HG03060 (cell line): ENCODE measurements at regions not wholly inside any gene's neighbourhood (a gene's known extent, or its start where the extent isn't known, plus 50 kb on each side); places are given as distances from the start of the nearest gene placed in this dataset.

Experiments
- ATAC-seq: cut with Tn5 transposase; IDR thresholded peaks from one replicate; pipeline ENCODE4 v1.9.1; 2021; ENCODE audit warnings: low read depth, moderate number of reproducible peaks; ENCODE audit not compliant: unreplicated experiment

DNA sequence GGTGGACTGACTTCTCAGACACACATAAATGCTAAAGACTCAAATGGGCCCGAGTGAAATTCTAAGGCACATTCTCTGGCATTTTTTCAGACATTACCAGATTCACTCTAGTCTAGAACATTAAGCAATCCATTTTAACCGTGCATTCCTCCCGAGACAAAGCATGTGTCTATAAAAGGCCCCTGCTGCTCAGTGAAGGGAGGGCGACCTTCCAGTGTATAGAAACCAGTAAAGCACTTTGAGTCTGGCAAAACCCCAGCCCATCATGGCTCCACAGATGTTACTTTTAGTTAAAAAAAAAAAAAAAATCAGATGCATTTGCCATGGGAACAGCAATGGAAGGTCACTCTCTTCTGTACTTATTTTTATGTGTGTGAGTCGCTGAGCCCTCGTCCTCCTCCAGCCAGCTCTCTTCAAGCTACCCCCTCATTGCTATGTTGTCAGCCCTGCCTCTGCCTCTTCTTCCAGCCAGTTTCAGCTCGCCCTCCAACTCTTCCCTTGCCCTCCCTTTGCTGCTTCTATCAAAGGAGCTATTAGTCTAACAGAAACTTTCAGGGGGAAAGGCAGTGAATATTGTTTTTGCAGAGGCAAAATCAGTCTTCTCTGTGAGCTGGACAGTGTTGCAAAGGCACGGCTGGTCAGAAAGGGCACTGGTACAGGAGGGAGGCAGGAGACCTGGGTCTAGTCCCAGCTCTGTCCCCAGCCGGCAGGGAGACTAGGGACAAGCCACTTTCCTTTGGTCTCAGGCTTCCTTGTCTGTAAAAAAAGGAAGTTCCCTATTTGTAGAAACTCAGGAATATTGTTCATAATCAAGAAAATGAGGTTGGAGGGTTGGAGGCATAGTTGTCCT lies 644.2 kb downstream of the ZNF674 start:
- no peak for ATAC-seq

DNA sequence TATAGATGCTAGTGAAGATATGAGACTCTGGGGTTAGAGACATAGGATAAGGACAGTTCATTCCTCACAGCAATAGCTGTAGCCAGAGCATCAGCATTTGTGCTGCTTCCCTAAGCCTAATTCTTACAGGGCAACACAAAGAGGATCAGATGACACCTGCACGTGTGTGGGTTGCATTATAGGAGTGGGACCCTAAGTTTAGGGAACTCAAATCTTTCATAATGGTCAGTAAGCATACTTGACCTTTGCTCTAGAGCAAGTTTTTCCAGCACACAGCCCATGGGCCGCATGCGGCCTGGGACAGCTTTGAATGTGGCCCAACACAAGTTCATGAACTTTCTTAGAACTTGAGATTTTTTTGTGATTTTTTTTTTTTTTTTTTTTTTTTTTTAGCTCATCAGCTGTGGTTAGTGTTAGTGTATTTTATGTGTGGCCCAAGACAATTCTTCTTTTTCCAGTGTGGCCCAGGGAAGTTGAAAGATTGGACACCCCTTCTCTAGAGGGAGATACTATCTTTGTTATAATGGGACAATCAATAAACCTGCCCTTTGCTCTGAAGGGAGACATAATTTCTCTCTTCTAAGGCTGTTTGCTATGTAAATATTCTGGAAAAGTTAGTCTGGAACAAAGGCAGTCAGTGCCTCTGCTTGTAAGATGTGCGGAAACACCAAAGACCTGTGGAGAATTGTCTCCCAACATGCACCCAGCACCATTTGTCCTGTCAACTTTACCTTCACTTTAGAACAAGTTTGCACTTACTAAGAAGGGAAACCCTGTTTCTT lies 650.2 kb downstream of the ZNF674 start:
- no peak for ATAC-seq

DNA sequence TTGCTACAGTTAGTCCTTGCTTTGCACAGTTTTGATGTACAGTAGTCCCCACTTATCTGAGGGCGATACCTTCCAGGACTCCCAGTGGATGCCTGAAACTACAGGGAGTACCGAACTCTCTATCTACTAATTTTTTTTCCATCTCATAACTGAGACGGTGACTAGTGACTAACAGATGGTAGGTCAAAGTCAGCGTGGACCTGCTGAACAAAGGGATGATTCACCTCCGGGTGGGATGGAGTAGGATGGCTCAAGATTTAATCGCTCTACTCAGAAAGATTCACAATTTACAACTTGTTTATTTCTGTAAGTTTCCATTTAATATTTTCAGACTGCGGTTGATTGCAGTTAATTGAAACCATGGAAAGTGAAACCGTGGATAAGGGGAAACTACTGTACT lies 655.8 kb downstream of the ZNF674 start:
- ATAC-seq, result no peak

DNA sequence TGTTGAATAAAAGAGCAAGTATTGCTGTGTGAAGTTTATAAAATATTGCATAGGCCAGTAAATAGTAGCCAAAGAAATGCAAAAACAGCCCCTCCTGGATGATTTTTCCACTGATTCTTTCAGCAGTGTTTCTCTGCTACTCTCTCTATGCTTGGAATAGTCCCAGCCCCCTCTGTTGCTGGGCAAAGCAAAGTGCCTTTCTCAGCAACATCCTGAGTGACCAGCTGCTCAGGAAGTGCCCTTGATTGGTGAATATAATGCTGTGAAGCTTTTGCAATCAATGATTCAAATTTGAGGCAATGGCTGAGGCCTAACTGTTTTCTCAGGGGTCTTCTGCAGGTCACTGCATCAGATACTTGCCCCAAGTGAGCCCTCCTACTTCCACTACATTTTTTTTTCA lies 656.7 kb downstream of the ZNF674 start:
- no peak for ATAC-seq

DNA sequence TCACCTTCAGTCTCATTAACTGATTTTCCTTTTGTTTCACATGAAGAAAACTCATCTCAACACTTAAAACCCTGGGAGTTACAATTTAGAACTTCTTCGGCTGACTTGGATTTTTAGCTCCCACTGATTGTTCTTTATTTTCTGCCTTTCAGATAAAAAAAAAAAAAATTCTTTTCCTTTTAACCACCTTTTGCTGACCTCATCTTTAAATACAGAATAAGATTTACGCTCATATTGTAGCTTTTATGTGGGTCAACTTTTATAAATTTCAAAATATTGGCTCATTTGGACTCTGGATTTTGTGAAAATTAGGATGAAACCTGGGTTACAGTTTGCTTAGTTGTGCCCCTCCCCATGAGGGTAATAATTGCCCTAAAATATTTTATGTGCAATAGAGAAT lies 659.3 kb downstream of the ZNF674 start:
- no peak for ATAC-seq

DNA sequence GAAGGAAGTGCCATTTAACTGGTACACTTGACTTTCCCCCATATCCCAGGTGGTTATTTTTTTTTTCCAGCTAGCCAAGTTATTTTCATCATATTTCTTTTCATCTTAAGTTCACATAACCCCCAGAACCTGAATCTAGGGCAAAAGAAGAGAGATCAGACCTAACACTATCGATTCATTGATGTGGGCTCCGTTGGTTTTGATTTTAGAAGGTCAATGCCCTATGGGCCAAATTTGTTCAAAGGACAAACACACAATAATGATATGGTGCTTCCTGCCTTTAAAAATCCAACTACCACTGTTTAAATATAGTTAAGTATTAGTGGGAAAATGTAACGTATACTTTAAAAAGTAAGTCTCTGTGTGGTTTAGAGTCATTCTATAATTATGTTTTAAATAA lies 665.7 kb downstream of the ZNF674 start:
- no peak for ATAC-seq

DNA sequence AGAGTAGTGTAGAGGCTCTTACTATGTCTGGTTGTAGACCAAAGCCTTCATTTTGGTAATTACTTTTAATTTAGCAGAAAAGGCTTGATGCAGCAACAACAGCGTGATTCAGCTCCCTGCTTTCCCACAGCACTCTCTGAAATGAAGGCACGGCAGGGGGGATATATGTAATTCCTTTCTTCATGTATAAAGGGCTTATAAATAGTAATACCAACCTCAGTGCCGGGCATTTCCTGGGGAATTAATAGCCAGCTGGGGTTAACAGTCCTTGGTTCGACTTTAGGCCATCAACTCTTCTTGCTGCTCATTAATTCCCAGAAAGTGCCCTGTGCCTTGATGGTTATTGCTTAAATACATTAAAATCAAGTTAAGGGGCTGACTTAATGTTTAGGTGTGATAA lies 669.0 kb downstream of the ZNF674 start:
- no peak for ATAC-seq

DNA sequence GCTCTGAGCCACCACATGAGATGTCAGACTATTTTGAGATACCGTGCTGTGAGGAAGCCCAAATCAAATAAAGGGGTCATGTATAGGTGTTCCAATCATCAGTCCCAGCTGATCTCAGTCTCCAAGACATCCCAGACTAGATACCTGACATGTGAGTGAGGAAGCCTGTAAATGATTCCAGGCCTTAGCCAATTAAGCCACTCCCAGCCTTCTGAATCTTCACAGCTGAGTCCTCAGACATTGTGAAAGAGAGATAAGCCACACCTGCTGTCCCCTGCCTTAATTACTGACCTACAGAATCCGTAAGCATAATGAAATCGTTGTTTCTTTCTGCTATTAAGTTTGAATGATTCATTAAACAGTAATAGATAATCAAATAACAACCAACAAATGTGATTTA lies 671.4 kb downstream of the ZNF674 start:
- ATAC-seq, result no peak

DNA sequence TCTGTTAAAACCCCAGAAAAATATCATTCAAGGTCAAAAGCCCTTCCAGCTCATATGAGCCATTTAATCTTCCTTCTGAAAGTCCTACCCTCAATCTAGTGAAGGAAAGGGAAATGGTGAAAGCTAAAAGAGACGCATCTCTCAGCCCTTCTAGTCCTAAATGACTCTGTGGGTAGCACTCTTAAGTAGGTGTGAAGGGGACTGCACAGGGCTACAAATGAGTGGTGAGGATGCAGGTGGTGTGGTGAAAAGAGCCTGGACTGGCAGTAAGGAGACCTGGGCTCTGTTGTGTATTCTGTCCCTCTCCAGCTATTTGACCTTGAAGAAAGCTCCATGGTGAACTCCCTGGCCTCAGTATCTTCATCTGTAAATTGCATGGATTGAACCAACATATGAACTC lies 671.8 kb upstream of the DIPK2B start:
- ATAC-seq, result no peak

DNA sequence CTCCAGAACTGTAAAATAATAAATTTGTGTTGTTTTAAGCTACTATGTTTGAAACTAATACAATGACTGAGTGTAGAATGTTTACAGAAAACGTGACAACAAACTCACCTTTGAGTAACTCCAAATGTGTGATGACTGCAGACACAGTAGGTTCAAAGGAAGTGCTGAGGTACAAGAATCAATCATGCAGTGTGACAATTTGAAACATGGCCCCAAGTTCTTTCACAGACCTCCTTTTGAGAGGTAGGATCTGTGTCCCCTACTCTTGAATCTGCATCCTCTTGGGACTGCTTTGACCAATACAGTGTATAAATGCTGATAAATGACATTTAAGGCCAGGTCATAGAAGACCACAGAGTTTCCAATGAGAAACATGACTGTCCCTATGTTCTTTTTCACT lies 667.7 kb upstream of the DIPK2B start:
- no peak for ATAC-seq

DNA sequence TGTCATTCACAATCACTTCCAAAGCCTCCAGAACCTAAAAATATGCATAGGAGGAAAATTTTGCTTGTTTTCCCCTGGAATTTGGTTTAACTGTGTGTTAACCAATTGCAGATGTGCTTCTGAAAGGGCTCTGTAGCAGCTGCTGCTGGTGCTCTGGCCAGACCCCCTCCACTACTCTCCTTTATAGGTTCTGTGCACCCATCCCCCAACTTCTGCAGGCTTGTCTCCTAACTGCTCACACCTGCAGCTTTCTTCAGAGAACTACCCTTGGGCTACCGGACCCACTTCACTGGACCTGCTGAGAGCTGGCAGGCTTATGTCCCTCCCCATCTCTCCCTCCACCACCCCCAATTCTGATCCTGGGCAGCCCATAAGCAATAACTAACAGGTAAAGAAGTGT lies 662.1 kb upstream of the DIPK2B start:
- no peak for ATAC-seq

DNA sequence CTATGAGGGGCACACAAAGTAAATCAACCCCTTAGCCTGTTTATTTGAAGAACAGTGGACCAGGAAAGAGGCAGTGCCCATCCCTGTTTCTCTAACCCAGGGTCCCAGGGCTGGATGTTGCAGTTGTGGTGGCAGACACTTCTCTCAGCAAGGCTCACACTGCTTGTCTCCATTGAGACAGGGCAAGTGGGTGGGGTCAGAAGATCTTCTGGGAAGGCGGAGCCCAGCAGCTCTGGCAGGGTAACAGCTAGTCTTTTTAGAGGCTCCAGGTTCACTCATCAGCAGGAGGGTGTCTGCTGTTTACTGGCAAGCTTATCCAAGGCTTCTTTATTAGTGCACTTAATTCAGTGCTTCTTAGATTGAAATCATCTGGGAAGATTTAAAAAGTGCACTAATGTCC lies 659.8 kb upstream of the DIPK2B start:
- no peak for ATAC-seq

DNA sequence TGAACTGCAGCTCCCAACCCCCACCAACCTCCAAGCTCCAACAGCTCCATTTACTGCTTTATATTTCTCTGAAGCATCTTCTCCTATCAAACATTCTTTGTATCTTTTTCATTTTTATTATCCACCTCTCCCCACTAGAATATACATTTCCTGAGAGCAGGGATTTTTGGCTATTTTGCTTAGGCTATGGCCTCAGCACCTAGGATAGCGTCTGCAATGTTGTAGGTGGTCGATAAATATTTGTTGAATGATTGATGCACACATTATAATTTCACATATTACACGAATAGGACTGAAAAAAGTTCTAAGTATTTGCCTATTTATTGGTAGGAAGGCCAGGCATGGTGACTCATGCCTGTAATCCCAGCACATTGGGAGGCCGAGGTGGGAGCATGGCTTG lies 658.7 kb upstream of the DIPK2B start:
- ATAC-seq, result no peak

DNA sequence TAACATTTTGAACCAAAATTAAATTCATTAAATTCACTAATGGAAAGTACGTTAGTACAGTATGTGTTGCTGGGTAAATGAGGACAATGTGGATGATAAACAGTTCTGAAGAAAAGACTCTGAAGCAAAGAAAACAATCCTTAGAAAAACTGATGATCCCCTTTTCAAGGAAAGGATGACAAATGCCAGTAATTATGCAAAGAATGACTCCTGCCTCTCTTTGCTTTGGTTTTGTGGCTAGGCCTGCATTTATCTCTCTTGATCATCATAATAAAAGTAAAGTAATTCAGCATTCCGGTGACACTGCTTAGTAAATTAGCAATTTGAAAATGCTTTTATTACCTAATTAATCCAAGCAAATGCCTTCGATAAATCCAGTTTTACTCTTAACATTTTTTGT lies 652.2 kb upstream of the DIPK2B start:
- no peak for ATAC-seq

DNA sequence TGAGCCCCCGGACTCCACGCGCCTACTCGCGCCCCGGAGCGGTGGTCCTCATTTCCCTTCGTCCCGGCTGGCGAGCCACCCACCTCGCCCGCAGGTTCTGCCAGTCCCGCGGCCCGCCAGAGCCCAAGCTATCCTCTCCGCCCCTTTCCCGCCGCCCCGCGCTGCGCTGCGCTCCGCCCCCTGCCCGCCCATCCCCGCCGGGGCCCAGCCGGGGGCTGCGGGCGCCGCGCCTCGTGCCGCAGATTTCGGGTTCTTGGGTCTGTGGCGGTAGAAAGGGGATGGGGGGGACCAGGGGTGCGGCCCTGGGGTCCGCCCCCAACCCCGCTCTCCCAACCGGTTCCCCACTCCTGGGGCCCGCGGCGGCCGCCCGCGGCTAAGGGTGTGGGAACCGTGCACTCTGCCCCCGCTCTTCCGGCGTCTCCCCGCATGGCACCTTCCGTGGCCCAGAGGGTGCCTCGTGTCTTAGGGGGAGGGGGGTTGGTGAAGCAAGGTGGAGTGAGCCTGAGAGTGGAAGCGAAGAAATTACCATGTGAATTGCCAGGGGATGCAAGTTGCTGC lies 650.8 kb upstream of the DIPK2B start:
- ATAC-seq, result no peak

DNA sequence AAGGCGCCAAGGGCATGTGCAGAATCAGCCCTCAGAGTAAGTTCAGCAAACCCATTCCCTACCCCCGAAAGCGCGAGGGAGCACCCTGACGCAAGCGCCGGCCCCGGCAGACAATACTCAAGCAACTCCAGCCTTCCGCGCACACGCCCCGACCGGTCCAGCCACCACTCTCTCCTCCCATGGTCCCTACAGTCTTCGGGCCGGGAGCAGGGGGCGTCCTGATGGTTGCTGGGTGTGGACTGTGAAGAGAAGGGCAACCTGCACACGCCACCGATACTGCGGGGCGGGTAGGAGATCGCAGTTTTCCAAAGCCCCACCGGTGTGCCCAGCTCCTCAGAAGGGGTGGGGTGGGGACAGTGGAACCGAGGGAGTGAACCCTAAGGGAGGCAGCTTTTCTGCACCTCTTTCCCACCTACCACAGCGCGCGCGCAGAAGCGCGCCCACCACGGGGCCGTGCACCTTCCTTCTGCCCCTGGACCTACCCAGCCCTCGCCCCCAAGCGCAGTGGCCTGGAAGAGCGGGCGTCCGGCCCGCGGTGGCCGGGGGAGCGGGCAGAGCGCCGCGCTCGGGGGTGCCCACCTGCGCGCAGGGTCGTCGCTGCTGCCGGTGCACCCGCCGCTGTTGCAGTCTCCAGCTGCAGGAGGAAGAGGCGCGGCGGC lies 650.2 kb upstream of the DIPK2B start:
- no peak for ATAC-seq

DNA sequence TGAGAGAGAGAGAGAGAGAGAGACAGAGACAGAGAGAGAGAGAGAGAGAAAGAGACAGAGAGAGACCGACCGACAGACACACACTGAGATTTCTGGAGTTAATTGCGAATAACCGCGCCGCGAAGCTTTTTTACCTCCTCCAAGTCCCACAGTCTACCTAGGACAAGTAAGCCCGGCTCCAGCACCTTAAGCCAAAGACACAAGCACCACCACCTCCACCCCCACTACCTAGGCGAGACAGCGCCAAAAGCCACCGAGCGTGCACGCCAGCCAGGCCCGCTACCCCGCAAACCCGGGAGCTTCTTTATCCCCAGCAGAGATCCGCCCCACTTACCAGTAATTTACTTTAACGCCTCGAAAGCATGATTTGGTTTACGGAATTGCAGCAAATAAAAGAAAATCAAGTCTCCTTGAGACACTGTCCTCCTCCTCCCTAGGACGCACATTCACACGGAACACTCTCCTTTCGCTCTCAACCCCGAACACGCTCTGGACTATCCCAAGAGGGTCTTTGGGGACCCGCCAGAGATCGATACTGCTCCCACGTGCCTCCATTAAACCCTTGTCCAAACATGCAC lies 649.6 kb upstream of the DIPK2B start:
- ATAC-seq, result no peak

DNA sequence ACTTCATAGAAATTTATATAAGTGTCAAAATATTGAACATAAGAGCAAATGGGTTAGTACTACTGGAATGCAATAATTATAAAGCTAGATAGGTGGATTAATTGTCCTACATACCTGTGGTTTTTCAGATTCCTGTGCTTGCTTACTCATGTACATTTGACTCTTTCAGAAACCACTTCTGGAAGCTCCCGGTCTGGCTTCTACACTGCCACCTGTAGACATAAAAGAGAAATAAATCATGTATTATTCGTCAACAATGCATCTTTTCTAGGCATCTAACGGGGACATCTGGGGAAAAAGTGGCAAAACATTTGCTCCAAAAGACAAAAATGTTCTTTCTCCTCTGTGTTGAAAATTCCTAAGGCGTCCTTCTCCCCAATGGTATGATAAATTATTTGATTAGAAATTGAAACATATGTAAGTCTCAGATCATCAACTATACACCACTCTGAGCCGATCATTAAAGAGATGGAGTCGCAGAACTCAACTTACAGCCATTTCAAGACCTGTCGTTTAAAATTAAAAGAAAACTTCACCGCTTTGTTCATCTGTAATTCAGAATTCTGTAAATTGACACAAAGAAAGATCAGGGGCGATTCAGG lies 648.7 kb upstream of the DIPK2B start:
- no peak for ATAC-seq

DNA sequence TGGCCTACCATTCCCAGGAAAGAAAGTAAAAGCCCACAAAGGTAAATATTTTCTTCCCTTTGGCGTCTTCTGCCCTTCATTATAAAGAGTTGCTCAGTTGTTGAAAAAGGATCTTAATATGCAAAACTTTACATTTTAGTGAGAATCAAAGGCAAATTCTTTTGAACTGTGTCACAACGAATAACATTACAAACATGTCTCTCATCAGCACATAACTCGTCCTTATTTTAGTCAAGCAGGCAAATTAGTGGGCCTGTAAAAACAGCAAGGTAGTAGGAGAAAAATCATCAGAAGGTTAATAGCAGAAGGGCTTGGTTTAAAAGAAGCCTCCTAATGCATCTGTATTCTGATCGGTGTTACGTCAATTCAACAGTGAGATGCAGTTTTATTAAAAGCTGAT lies 647.3 kb upstream of the DIPK2B start:
- no peak for ATAC-seq

DNA sequence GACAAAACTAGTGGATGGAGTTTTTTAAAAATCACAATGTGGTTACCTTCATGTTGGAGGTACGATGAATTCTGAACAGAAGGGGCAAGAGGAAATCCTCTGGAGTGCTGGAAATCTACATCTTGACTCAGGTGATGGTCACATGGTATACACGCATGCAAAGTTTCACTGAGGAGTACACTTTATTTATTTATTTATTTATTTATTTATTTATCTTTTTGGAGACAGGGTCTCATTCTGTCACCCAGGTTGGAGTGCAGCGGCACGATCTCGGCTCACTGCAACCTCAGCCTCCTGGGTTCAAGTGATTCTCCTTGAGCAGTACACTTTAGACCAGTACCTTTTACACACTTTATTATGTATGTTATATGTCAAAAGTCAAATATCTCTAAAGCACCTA lies 645.7 kb upstream of the DIPK2B start:
- ATAC-seq, result no peak
